Mesothelial cell of epicardium (in vitro differentiated cells): ENCODE measurements at regions not wholly inside any gene's neighbourhood (a gene's known extent, or its start where the extent isn't known, plus 50 kb on each side); places are given as distances from the start of the nearest gene placed in this dataset.

Source experiments
- DNase-seq, 2 experiments: peaks; one replicate each; pipeline ENCODE4 v3.0.0; 2021; ENCODE audit warnings: low spot score in 2 of 2; ENCODE audit not compliant: unreplicated experiment in 2 of 2
- H3K27ac Mint-ChIP-seq: 2 replicates; pipeline ENCODE4 v1.8.0; 2021; ENCODE audit warnings: mixed read lengths
- H3K27me3 Mint-ChIP-seq: 2 replicates; pipeline ENCODE4 v1.8.0; 2021; ENCODE audit warnings: low read depth, mixed read lengths
- H3K36me3 Mint-ChIP-seq: 2 replicates; pipeline ENCODE4 v1.8.0; 2021; ENCODE audit warnings: mixed read lengths
- H3K4me1 Mint-ChIP-seq: 2 replicates; pipeline ENCODE4 v1.8.0; 2021; ENCODE audit warnings: mixed read lengths
- H3K4me3 Mint-ChIP-seq: 2 replicates; pipeline ENCODE4 v1.8.0; 2021; ENCODE audit warnings: mild to moderate bottlenecking, moderate library complexity, mixed read lengths
- H3K9me3 Mint-ChIP-seq: 2 replicates; pipeline ENCODE4 v1.8.0; 2021; ENCODE audit warnings: mixed read lengths
- CTCF ChIP-seq: fragments of 200-600 bp; sonication (generic); IDR thresholded peaks from one replicate; pipeline ENCODE4 v1.5.0; 2021; ENCODE audit warnings: antibody characterized with exemption; ENCODE audit not compliant: unreplicated experiment

DNA sequence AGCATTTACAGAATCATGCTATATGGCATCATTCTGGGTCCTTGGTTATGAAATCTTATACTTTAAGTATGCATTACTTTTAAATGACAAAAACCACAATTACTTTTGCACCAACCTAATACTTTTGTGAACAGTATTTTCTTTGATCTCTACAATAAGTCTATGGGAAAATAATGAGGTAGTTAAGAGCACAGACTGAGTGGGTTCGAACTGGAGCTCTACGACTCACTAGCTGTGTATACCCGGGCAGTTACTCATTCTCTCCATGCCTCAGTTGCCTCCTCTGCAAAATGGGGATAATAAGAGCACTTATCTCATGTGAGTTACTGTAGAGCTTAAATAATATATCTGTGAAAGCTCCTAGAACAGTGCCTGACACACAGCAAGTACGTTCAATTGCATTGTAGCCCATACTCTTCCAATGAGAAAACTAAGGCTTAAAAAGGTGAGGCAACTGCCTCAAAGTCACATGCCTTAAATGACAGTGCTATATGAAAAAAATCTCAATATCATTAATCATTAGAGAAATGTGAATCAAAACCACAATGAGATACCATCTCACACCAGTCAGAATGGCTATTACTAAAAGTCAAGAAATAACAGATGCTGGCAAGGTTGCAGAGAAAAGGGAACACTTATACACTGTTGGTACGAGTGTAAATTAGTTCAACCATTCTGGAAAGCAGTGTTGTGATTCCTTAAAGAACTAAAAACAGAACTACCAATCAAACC lies 151.5 kb downstream of the CHIC2 start:
- DNase-seq = no peak
- Mint-ChIP-seq H3K4me3 (no peak overlapping the region), H3K4me1 (peaks cover 17% of the 10 kb centered on the region), H3K27me3 (peaks cover 11% of the 10 kb centered on the region), H3K36me3 (no peaks in the 10 kb centered on the region), H3K9me3 (no peaks in the 10 kb centered on the region), H3K27ac (no peak overlapping the region)
- TF ChIP-seq CTCF = no peak

DNA sequence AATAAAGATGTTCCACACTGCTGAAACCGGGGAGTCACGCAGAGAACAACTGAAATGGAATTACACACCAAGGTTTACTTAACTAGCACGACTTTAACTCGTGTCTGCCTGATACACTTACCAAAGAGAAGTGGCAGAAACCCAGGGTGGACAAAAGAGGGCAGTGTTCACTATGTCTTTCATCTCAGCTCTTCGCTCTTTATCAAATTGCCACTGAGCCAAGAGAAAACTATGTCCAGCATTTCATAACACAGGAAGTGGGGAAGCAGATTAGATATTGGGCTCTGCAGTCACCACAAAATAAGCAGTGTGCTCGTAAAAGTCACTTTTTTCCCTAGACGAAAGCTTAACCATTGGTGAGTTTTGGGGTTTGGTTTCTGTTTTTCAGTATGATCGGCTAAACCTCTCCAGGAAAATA lies 155.7 kb downstream of the CHIC2 start:
- TF ChIP-seq CTCF = peak; percentile 17
- Mint-ChIP-seq H3K4me1 (peaks cover 42% of the 10 kb centered on the region), H3K9me3 (no peaks in the 10 kb centered on the region), H3K27me3 (peaks cover 31% of the 10 kb centered on the region), H3K4me3 (peak overlapping the region; percentile 19), H3K27ac (peak overlapping the region; percentile 68), H3K36me3 (no peaks in the 10 kb centered on the region)
- no peak for DNase-seq

GRCh38 chr4:53907772-53908171 lies 156.6 kb downstream of the CHIC2 start:
- peaks cover 42% of the 10 kb centered on the region for H3K4me1 Mint-ChIP-seq
- no peak for DNase-seq
- H3K4me3 Mint-ChIP-seq = no peak overlapping the region
- H3K36me3 Mint-ChIP-seq = no peaks in the 10 kb centered on the region
- TF ChIP-seq CTCF = no peak
- H3K9me3 Mint-ChIP-seq = no peaks in the 10 kb centered on the region
- peaks cover 34% of the 10 kb centered on the region for H3K27me3 Mint-ChIP-seq
- H3K27ac Mint-ChIP-seq = no peak overlapping the region

DNA sequence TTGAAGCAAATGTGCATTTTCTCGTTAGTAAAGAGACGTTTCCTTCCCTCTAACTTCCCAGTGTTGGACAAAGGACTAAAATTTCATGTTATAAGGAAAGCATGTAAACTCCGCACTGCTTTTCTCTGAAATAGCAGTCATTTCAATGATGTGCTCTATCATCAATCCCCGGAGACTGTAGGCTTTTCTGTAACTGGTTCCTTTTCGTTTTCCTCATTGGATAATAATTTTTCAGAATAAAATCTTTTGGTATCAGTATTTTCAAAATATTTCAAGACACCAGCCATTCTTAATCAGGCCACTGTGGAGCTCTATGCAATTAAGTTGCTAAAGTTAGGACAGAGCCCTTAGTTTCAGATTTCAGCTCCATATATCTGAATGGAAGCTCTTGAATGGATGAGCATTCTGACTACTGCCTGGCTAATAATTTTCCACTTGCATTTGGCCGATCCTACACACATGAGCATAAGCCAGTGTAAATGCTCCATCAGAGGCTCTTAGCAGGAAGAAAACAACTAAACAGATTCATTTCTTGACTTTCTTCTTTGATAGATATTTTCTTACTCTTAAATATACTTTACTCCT lies 157.7 kb downstream of the CHIC2 start:
- peak overlapping the region; percentile 26 for H3K27ac Mint-ChIP-seq
- no peaks in the 10 kb centered on the region for H3K36me3 Mint-ChIP-seq
- peaks cover 42% of the 10 kb centered on the region for H3K4me1 Mint-ChIP-seq
- H3K4me3 Mint-ChIP-seq = peak overlapping the region; percentile 55
- TF ChIP-seq CTCF = no peak
- no peak for DNase-seq
- no peaks in the 10 kb centered on the region for H3K9me3 Mint-ChIP-seq
- H3K27me3 Mint-ChIP-seq = peaks cover 41% of the 10 kb centered on the region

GRCh38 chr4:53905941-53906377 lies 158.4 kb downstream of the CHIC2 start:
- peaks cover 43% of the 10 kb centered on the region for H3K27me3 Mint-ChIP-seq
- peak overlapping the region; percentile 26 for H3K27ac Mint-ChIP-seq
- DNase-seq = no peak

More at GRCh38 chr4:53905941-53906377, 158.4 kb downstream of the CHIC2 start:
- H3K4me1 Mint-ChIP-seq = peaks cover 42% of the 10 kb centered on the region
- no peaks in the 10 kb centered on the region for H3K36me3 Mint-ChIP-seq
- no peak for TF ChIP-seq CTCF
- peak overlapping the region; percentile 55 for H3K4me3 Mint-ChIP-seq
- H3K9me3 Mint-ChIP-seq = no peaks in the 10 kb centered on the region
